Nephron progenitor cell (in vitro differentiated cells): ENCODE measurements at regions not wholly inside any gene's neighbourhood (a gene's known extent, or its start where the extent isn't known, plus 50 kb on each side); places are given as distances from the start of the nearest gene placed in this dataset.

ENCODE experiments used
- DNase-seq: peaks from one replicate; pipeline ENCODE4 v3.0.0; 2021
- H3K27ac Mint-ChIP-seq: 2 replicates; pipeline ENCODE4 v1.8.0; 2021; ENCODE audit warnings: mild to moderate bottlenecking, moderate library complexity, mixed read lengths
- H3K27me3 Mint-ChIP-seq: 2 replicates; pipeline ENCODE4 v1.8.0; 2021; ENCODE audit warnings: mild to moderate bottlenecking, low read depth, mixed read lengths; ENCODE audit not compliant: poor library complexity
- H3K36me3 Mint-ChIP-seq: 2 replicates; pipeline ENCODE4 v1.8.0; 2021; ENCODE audit warnings: low read depth, mixed read lengths
- H3K4me1 Mint-ChIP-seq: 2 replicates; pipeline ENCODE4 v1.8.0; 2021; ENCODE audit warnings: mixed read lengths
- H3K4me3 Mint-ChIP-seq: 2 replicates; pipeline ENCODE4 v1.8.0; 2021; ENCODE audit warnings: mild to moderate bottlenecking, moderate library complexity, mixed read lengths
- H3K9me3 Mint-ChIP-seq: 2 replicates; pipeline ENCODE4 v1.8.0; 2021; ENCODE audit warnings: mild to moderate bottlenecking, moderate library complexity, mixed read lengths
- CTCF ChIP-seq: fragments of 200-600 bp; sonication (generic); IDR thresholded peaks from 2 replicates; pipeline ENCODE4 v1.5.0; 2021; ENCODE audit warnings: antibody characterized with exemption

- H3K36me3 Mint-ChIP-seq, result no peaks in the 10 kb centered on the region
- peaks cover 37% of the 10 kb centered on the region for H3K27me3 Mint-ChIP-seq
- H3K4me1 Mint-ChIP-seq, result peaks cover 5% of the 10 kb centered on the region
- H3K9me3 Mint-ChIP-seq, result no peaks in the 10 kb centered on the region
- H3K4me3 Mint-ChIP-seq, result no peak overlapping the region
- no peak overlapping the region for H3K27ac Mint-ChIP-seq
- DNase-seq, result no peak
- TF ChIP-seq CTCF, result no peak
Observed at GRCh38 chr6:40312213-40313015, 274.8 kb downstream of the LRFN2 start.

- H3K36me3 Mint-ChIP-seq, result no peaks in the 10 kb centered on the region
- no peak overlapping the region for H3K27ac Mint-ChIP-seq
- H3K27me3 Mint-ChIP-seq, result peaks cover 45% of the 10 kb centered on the region
- peak; percentile 92 for DNase-seq
- H3K9me3 Mint-ChIP-seq, result peaks cover 6% of the 10 kb centered on the region
- peaks cover 5% of the 10 kb centered on the region for H3K4me1 Mint-ChIP-seq
- no peak overlapping the region for H3K4me3 Mint-ChIP-seq
- peak; percentile 92 for TF ChIP-seq CTCF
Observed at GRCh38 chr6:40308533-40309306, 278.4 kb downstream of the LRFN2 start.

- Mint-ChIP-seq H3K9me3 (peaks cover 6% of the 10 kb centered on the region), H3K4me3 (no peak overlapping the region), H3K36me3 (no peaks in the 10 kb centered on the region), H3K27ac (no peak overlapping the region), H3K4me1 (peaks cover 5% of the 10 kb centered on the region), H3K27me3 (peaks cover 35% of the 10 kb centered on the region)
- DNase-seq, result no peak
- TF ChIP-seq CTCF, result no peak
Observed at GRCh38 chr6:40307712-40308111, 279.5 kb downstream of the LRFN2 start.

- H3K27me3 Mint-ChIP-seq, result peaks cover 33% of the 10 kb centered on the region
- no peak for DNase-seq
- H3K27ac Mint-ChIP-seq, result no peak overlapping the region
- peaks cover 13% of the 10 kb centered on the region for H3K9me3 Mint-ChIP-seq
- no peak overlapping the region for H3K4me3 Mint-ChIP-seq
- no peaks in the 10 kb centered on the region for H3K36me3 Mint-ChIP-seq
- H3K4me1 Mint-ChIP-seq, result no peaks in the 10 kb centered on the region
- TF ChIP-seq CTCF, result no peak
Observed at GRCh38 chr6:40302856-40303454, 284.2 kb downstream of the LRFN2 start.

GRCh38 chr6:40299681-40300080 lies 287.5 kb downstream of the LRFN2 start:
- Mint-ChIP-seq H3K9me3 (peaks cover 25% of the 10 kb centered on the region), H3K36me3 (no peaks in the 10 kb centered on the region), H3K27ac (no peak overlapping the region), H3K4me1 (peaks cover 5% of the 10 kb centered on the region), H3K27me3 (peaks cover 24% of the 10 kb centered on the region), H3K4me3 (no peak overlapping the region)
- TF ChIP-seq CTCF, result no peak
- no peak for DNase-seq
